HUES6 (cell line): ENCODE measurements at regions not wholly inside any gene's neighbourhood (a gene's known extent, or its start where the extent isn't known, plus 50 kb on each side); places are given as distances from the start of the nearest gene placed in this dataset.

ENCODE experiments used
- H3K27ac ChIP-seq: 2 replicates; pipeline ENCODE4 v1.7.0; 2013; ENCODE audit warnings: low read depth, mild to moderate bottlenecking, low read length, inconsistent platforms
- H3K27me3 ChIP-seq: 2 replicates; pipeline ENCODE4 v1.6.1; 2013; ENCODE audit warnings: low read length; ENCODE audit not compliant: control insufficient read depth, insufficient read depth
- H3K36me3 ChIP-seq: 2 replicates; pipeline ENCODE4 v1.6.1; 2013; ENCODE audit warnings: low read length; ENCODE audit not compliant: control insufficient read depth, insufficient read depth
- H3K4me1 ChIP-seq: 2 replicates; pipeline ENCODE4 v1.6.1; 2013; ENCODE audit warnings: low read length; ENCODE audit not compliant: control insufficient read depth, insufficient read depth
- H3K4me3 ChIP-seq: 2 replicates; pipeline ENCODE4 v1.5.1; 2013; ENCODE audit warnings: low read depth, low read length
- H3K9ac ChIP-seq: one replicate; pipeline ENCODE4 v1.6.1; 2013; ENCODE audit warnings: mild to moderate bottlenecking, low read length
- H3K9me3 ChIP-seq: 2 replicates; pipeline ENCODE4 v1.6.1; 2013; ENCODE audit warnings: low read depth, low read length; ENCODE audit not compliant: control insufficient read depth, insufficient read depth

- H3K27me3 ChIP-seq, result no peaks in the 10 kb centered on the region
- no peaks in the 10 kb centered on the region for H3K36me3 ChIP-seq
- no peak overlapping the region for H3K4me3 ChIP-seq
- H3K9ac ChIP-seq, result no peak overlapping the region
- H3K4me1 ChIP-seq, result peaks cover 3% of the 10 kb centered on the region
- peaks cover 3% of the 10 kb centered on the region; the same call in 1 of the 2 replicates for H3K9me3 ChIP-seq
- H3K27ac ChIP-seq, result no peak overlapping the region
These were observed 211.9 kb upstream of the UGT8 start for GRCh38 chr4:114386637-114387233.

- Histone ChIP-seq H3K4me1 (peaks cover 8% of the 10 kb centered on the region), H3K27ac (no peak overlapping the region), H3K36me3 (no peaks in the 10 kb centered on the region), H3K9ac (no peak overlapping the region), H3K4me3 (no peak overlapping the region), H3K9me3 (peaks cover 3% of the 10 kb centered on the region; the same call in 1 of the 2 replicates), H3K27me3 (no peaks in the 10 kb centered on the region)
These were observed 209.4 kb upstream of the UGT8 start for GRCh38 chr4:114389070-114389685.

DNA sequence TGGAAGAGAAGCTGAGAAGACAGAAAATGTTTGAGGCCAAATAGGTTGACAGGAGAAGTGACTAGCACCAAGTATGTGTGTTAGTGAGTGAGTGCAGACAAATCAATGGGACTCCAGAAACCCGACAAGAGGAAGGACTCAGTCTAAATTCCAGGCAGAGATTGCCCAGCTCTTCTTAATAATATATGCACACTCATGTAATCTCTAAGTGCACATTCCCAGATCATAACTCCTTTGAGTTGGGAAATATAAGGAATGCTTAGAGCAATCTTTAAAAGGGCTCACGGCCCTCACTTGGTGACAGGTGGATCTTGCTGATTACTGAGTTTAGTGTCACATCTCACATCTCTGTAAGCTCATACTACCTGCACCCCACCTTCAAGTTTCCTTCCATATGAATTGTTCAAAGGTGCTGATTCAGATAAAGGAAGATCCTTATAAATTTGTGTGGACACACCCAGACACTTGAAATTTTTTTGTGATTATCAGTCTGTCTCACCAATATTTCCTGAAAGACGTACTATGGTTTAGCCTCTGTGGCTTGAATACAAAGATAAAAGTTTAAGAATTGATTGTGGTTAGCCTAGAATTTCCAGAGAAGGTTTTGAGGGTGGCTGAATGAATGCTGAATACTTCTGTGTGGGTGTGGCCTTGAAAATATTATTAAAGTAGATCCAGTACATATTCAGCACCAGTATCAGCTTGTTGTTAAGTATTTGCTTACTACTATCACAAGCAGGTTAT, 205.1 kb upstream of the UGT8 start:
- peaks cover 5% of the 10 kb centered on the region for H3K4me1 ChIP-seq
- H3K36me3 ChIP-seq, result no peaks in the 10 kb centered on the region
- peaks cover 3% of the 10 kb centered on the region; the same call in 1 of the 2 replicates for H3K9me3 ChIP-seq
- no peak overlapping the region for H3K9ac ChIP-seq
- H3K27me3 ChIP-seq, result no peaks in the 10 kb centered on the region
- H3K27ac ChIP-seq, result no peak overlapping the region
- no peak overlapping the region for H3K4me3 ChIP-seq

DNA sequence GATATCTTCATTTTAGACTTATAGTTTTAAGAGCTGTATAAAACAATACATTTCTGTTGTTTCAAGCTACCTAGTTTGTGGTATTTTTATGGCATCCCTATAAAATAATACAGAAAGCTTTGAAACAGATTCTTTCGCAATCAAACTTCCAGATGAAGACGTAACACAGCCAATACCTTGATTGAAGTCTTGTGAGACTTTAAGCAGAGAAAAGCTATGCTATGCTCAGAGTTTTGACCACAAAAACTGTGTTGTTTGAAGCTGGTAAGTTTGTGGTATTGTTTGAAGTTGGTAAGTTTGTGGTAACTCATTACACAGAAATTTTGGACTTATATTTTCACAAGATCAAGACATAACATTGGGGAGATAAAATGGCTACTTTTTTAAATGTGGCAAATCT, 201.8 kb upstream of the UGT8 start:
- H3K9me3 ChIP-seq, result no peaks in the 10 kb centered on the region
- H3K4me1 ChIP-seq, result peaks cover 17% of the 10 kb centered on the region
- H3K9ac ChIP-seq, result no peak overlapping the region
- no peaks in the 10 kb centered on the region for H3K27me3 ChIP-seq
- H3K27ac ChIP-seq, result no peak overlapping the region
- no peaks in the 10 kb centered on the region for H3K36me3 ChIP-seq
- no peak overlapping the region for H3K4me3 ChIP-seq

DNA sequence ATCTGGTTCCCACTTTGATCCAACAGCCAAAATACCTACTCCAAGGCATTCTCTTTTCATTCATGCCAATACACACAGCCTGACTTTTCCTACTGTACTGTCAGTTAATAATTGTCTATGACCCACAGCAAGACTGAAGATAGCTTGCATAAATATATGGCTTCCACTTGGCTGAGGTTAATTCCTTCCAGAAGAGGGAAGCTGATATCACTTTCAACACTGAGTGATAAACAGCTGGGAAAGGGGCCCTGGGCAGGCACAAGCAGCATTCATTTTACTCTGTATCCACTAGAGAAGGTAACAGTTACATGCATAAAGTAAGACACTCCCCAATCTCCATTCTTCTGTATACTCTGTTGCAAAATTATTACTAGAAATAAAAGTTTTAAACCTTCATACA, 200.2 kb upstream of the UGT8 start:
- no peak overlapping the region for H3K4me3 ChIP-seq
- H3K9ac ChIP-seq, result no peak overlapping the region
- no peak overlapping the region for H3K27ac ChIP-seq
- H3K4me1 ChIP-seq, result peaks cover 17% of the 10 kb centered on the region
- H3K9me3 ChIP-seq, result no peaks in the 10 kb centered on the region
- H3K36me3 ChIP-seq, result no peaks in the 10 kb centered on the region
- H3K27me3 ChIP-seq, result no peaks in the 10 kb centered on the region

GRCh38 chr4:114399105-114399504, 199.5 kb upstream of the UGT8 start:
- Histone ChIP-seq H3K36me3 (no peaks in the 10 kb centered on the region), H3K9ac (peak overlapping the region; percentile 24), H3K4me1 (peaks cover 13% of the 10 kb centered on the region), H3K4me3 (no peak overlapping the region), H3K27ac (no peak overlapping the region), H3K27me3 (no peaks in the 10 kb centered on the region), H3K9me3 (no peaks in the 10 kb centered on the region)

DNA sequence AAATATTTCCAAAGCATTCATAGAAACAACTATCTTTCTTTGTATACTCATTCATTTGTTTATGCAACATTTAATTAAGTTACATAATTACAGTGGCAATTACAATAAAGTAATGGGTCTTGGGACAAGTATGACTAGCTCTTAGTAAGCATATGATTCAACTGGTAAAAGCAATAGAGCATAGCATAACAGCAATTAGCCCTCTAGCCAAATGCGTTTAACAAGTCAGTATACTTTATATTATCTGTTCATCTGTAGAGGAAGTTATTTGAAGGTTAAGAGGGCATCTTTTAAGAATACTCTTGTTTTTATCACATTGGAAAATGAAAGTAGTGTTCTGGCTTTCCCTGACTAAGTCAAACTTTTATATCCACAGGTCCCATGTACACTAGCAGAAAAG, 198.1 kb upstream of the UGT8 start:
- H3K9ac ChIP-seq, result no peak overlapping the region
- H3K27me3 ChIP-seq, result no peaks in the 10 kb centered on the region
- no peak overlapping the region for H3K27ac ChIP-seq
- H3K4me1 ChIP-seq, result peaks cover 12% of the 10 kb centered on the region
- H3K36me3 ChIP-seq, result no peaks in the 10 kb centered on the region
- no peaks in the 10 kb centered on the region; the same call in 1 of the 2 replicates for H3K9me3 ChIP-seq
- no peak overlapping the region for H3K4me3 ChIP-seq

DNA sequence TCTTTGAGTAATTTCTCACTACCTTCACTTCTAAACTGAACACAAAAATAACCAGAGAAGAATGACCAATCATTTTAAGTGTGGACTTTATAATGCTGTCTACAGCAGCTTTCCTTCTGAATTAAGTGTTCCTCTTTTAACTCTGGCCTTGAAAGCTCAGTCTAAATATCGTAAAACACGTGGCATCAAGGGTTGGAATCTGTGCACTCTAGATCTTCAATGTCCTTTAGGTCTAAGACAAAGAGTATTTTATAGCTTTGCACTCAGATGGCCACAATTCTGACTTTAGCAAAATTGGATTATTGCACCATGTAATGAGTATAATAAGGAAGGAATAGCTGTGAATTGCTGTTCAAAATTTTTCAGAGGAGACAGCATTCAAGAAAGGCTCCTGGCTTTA, 197.1 kb upstream of the UGT8 start:
- no peaks in the 10 kb centered on the region; the same call in 1 of the 2 replicates for H3K9me3 ChIP-seq
- H3K4me1 ChIP-seq, result peaks cover 12% of the 10 kb centered on the region
- no peak overlapping the region for H3K9ac ChIP-seq
- no peak overlapping the region for H3K27ac ChIP-seq
- no peaks in the 10 kb centered on the region for H3K36me3 ChIP-seq
- H3K27me3 ChIP-seq, result no peaks in the 10 kb centered on the region
- no peak overlapping the region for H3K4me3 ChIP-seq

GRCh38 chr4:114417214-114417613, 181.4 kb upstream of the UGT8 start:
- Histone ChIP-seq H3K9me3 (peaks cover 11% of the 10 kb centered on the region), H3K4me3 (no peak overlapping the region), H3K9ac (no peak overlapping the region)

GRCh38 chr4:114420069-114420468, 178.5 kb upstream of the UGT8 start:
- H3K9me3 ChIP-seq, result peaks cover 8% of the 10 kb centered on the region
- no peaks in the 10 kb centered on the region for H3K36me3 ChIP-seq
- no peak overlapping the region for H3K27ac ChIP-seq
- no peak overlapping the region for H3K9ac ChIP-seq
- no peaks in the 10 kb centered on the region for H3K27me3 ChIP-seq
- no peak overlapping the region for H3K4me3 ChIP-seq
- no peaks in the 10 kb centered on the region for H3K4me1 ChIP-seq

More at GRCh38 chr4:114417214-114417613, 181.4 kb upstream of the UGT8 start:
- no peaks in the 10 kb centered on the region for H3K36me3 ChIP-seq
- H3K4me1 ChIP-seq, result no peaks in the 10 kb centered on the region
- no peak overlapping the region for H3K27ac ChIP-seq
- H3K27me3 ChIP-seq, result no peaks in the 10 kb centered on the region

GRCh38 chr4:114423582-114423981, 175.0 kb upstream of the UGT8 start:
- Histone ChIP-seq H3K27ac (no peak overlapping the region), H3K4me3 (no peak overlapping the region), H3K27me3 (no peaks in the 10 kb centered on the region), H3K36me3 (no peaks in the 10 kb centered on the region), H3K9me3 (peaks cover 6% of the 10 kb centered on the region; the same call in 1 of the 2 replicates), H3K4me1 (no peaks in the 10 kb centered on the region), H3K9ac (no peak overlapping the region)
